ENCODE measurements at regions not wholly inside any gene's neighbourhood (a gene's known extent, or its start where the extent isn't known, plus 50 kb on each side); places are given as distances from the start of the nearest gene placed in this dataset.

GRCh38 chr7:18081617-18082016, 54.0 kb upstream of the PRPS1L1 start:
- DNase-seq = no peak

- DNase-seq = no peak
These were observed 54.5 kb upstream of the PRPS1L1 start for GRCh38 chr7:18082169-18082568.

GRCh38 chr7:18086165-18087025, 58.7 kb upstream of the PRPS1L1 start:
- DNase-seq = no peak

- no peak for DNase-seq
These were observed 59.5 kb upstream of the PRPS1L1 start for GRCh38 chr7:18087026-18087686.

GRCh38 chr7:18087687-18088078, 60.0 kb upstream of the PRPS1L1 start:
- DNase-seq = no peak

- DNase-seq = no peak
These were observed 68.4 kb upstream of the PRPS1L1 start for GRCh38 chr7:18096087-18096486.

- DNase-seq = no peak
These were observed 74.9 kb upstream of the PRPS1L1 start for GRCh38 chr7:18102576-18102975.

GRCh38 chr7:18103436-18104218, 76.0 kb upstream of the PRPS1L1 start:
- DNase-seq = no peak

- no peak for DNase-seq
These were observed 82.1 kb upstream of the PRPS1L1 start for GRCh38 chr7:18109762-18110161.

GRCh38 chr7:18116661-18117060, 89.0 kb upstream of the PRPS1L1 start:
- DNase-seq = no peak

- no peak for DNase-seq
These were observed 89.8 kb upstream of the PRPS1L1 start for GRCh38 chr7:18117482-18117881.

GRCh38 chr7:18119985-18120384, 92.3 kb upstream of the PRPS1L1 start:
- DNase-seq = no peak

- no peak for DNase-seq
These were observed 96.0 kb upstream of the PRPS1L1 start for GRCh38 chr7:18123508-18124239.

- DNase-seq = no peak
These were observed 97.8 kb upstream of the PRPS1L1 start for GRCh38 chr7:18125476-18125875.

GRCh38 chr7:18126281-18126680, 98.6 kb upstream of the PRPS1L1 start:
- DNase-seq = no peak

- DNase-seq = no peak
These were observed 101.2 kb upstream of the PRPS1L1 start for GRCh38 chr7:18128846-18129245.

- no peak for DNase-seq
These were observed 105.2 kb upstream of the PRPS1L1 start for GRCh38 chr7:18132811-18133210.

GRCh38 chr7:18133921-18134320, 106.3 kb upstream of the PRPS1L1 start:
- no peak for DNase-seq

GRCh38 chr7:18140943-18141342, 113.3 kb upstream of the PRPS1L1 start:
- no peak for DNase-seq

GRCh38 chr7:18144166-18144565, 116.5 kb upstream of the PRPS1L1 start:
- no peak for DNase-seq

GRCh38 chr7:18145160-18145559, 117.5 kb upstream of the PRPS1L1 start:
- no peak for DNase-seq

GRCh38 chr7:18151422-18151821, 123.8 kb upstream of the PRPS1L1 start:
- DNase-seq = no peak

GRCh38 chr7:18153183-18153748, 125.6 kb upstream of the PRPS1L1 start:
- DNase-seq = no peak

Measured in activated CD4-positive, alpha-beta T cell treated with anti-CD3 and anti-CD28 coated beads for 4 hours (primary cell).